Endodermal cell (in vitro differentiated cells): ENCODE measurements at regions not wholly inside any gene's neighbourhood (a gene's known extent, or its start where the extent isn't known, plus 50 kb on each side); places are given as distances from the start of the nearest gene placed in this dataset.

Experiments used
- DNase-seq: peaks from one replicate; pipeline ENCODE4 v3.0.0-alpha.2; 2017
- H3K27ac ChIP-seq: 2 replicates; pipeline ENCODE4 v1.5.1; 2013; ENCODE audit warnings: mild to moderate bottlenecking, low read depth, low read length, moderate library complexity
- H3K27me3 ChIP-seq: 2 replicates; pipeline ENCODE4 v1.6.1; 2013; ENCODE audit warnings: mild to moderate bottlenecking, low read length, moderate library complexity; ENCODE audit not compliant: insufficient read depth, control insufficient read depth, poor library complexity, severe bottlenecking
- H3K36me3 ChIP-seq: 2 replicates; pipeline ENCODE4 v1.7.0; 2013; ENCODE audit warnings: mild to moderate bottlenecking, low read length, moderate library complexity; ENCODE audit not compliant: control insufficient read depth, insufficient read depth
- H3K4me1 ChIP-seq: one replicate; pipeline ENCODE4 v1.7.0; 2013; ENCODE audit warnings: low read length; ENCODE audit not compliant: control insufficient read depth, insufficient read depth
- H3K4me3 ChIP-seq: 2 replicates; pipeline ENCODE4 v1.5.1; 2013; ENCODE audit warnings: mild to moderate bottlenecking, low read length, moderate library complexity
- H3K9ac ChIP-seq: 2 replicates; pipeline ENCODE4 v1.6.1; 2013; ENCODE audit warnings: mild to moderate bottlenecking, low read length, moderate library complexity; ENCODE audit not compliant: poor library complexity, severe bottlenecking; ENCODE audit errors: extremely low read depth
- H3K9me3 ChIP-seq: 2 replicates; pipeline ENCODE4 v1.6.1; 2013; ENCODE audit warnings: mild to moderate bottlenecking, low read length, moderate library complexity; ENCODE audit not compliant: control insufficient read depth
- H3K27ac Mint-ChIP-seq: 2 replicates; pipeline ENCODE4 v1.8.0; 2020; ENCODE audit warnings: mixed read lengths
- H3K27me3 Mint-ChIP-seq: 2 replicates; pipeline ENCODE4 v1.8.0; 2021; ENCODE audit warnings: mild to moderate bottlenecking, mixed read lengths; ENCODE audit not compliant: insufficient read depth
- H3K36me3 Mint-ChIP-seq: 2 replicates; pipeline ENCODE4 v1.8.0; 2020; ENCODE audit warnings: low read depth, mixed read lengths
- H3K4me1 Mint-ChIP-seq: 2 replicates; pipeline ENCODE4 v1.8.0; 2020; ENCODE audit warnings: mixed read lengths
- H3K4me3 Mint-ChIP-seq: 2 replicates; pipeline ENCODE4 v1.8.0; 2020; ENCODE audit warnings: mild to moderate bottlenecking, moderate library complexity, mixed read lengths
- H3K9me3 Mint-ChIP-seq: 2 replicates; pipeline ENCODE4 v1.8.0; 2020; ENCODE audit warnings: mild to moderate bottlenecking, mixed read lengths
- WGBS, 2 experiments: methylation state at CpG; one replicate each; pipeline versions ENCODE4 v1.1.5 to v1.1.7; 2013; ENCODE audit warnings: missing lambda C conversion rate in 2 of 2, mixed read lengths in 1 of 2; ENCODE audit not compliant: insufficient coverage in 1 of 2, insufficient read length in 1 of 2; 5-methylcytosine and 5-hydroxymethylcytosine counted together
- TF ChIP-seq, protein P1 (sequence below): fragments of 200-600 bp; sonication (generic); conservative IDR thresholded peaks from 2 replicates; pipeline ENCODE4 v1.5.0; 2021; ENCODE audit warnings: antibody characterized with exemption, mild to moderate bottlenecking

DNA sequence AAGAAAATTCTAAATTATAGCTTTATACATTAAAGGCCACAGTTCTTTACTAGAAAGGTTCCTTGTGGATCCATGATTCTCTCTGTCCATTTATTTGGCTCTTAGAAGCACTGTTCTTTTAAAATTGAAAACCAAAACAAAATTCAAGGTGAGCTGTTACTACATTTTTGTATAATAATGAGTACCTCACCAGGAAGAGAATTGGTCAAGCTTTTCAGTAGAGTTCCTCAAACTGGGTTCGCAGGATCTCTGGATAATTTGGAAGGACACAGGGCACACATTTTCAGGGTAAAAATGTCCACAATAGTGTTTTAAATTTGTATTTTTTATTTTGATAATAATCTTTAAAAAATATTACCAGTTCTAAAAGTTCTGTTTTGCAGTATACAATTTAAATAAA lies 93.0 kb downstream of the PPP1R3A start:
- H3K27me3 ChIP-seq: no peaks in the 10 kb centered on the region
- H3K4me1 ChIP-seq: no peaks in the 10 kb centered on the region
- TF ChIP-seq, protein P1, sequence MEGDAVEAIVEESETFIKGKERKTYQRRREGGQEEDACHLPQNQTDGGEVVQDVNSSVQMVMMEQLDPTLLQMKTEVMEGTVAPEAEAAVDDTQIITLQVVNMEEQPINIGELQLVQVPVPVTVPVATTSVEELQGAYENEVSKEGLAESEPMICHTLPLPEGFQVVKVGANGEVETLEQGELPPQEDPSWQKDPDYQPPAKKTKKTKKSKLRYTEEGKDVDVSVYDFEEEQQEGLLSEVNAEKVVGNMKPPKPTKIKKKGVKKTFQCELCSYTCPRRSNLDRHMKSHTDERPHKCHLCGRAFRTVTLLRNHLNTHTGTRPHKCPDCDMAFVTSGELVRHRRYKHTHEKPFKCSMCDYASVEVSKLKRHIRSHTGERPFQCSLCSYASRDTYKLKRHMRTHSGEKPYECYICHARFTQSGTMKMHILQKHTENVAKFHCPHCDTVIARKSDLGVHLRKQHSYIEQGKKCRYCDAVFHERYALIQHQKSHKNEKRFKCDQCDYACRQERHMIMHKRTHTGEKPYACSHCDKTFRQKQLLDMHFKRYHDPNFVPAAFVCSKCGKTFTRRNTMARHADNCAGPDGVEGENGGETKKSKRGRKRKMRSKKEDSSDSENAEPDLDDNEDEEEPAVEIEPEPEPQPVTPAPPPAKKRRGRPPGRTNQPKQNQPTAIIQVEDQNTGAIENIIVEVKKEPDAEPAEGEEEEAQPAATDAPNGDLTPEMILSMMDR: no peak
- Mint-ChIP-seq H3K36me3 (no peaks in the 10 kb centered on the region), H3K4me3 (no peak overlapping the region), H3K9me3 (no peaks in the 10 kb centered on the region), H3K27ac (no peak overlapping the region), H3K4me1 (peaks cover 9% of the 10 kb centered on the region), H3K27me3 (no peaks in the 10 kb centered on the region)
- WGBS, 2 experiments: 94% methylated on average over 1 of the region's 1 CpG; no CpG with 5 or more reads in 1 of the 2 experiments
- no peak overlapping the region for H3K27ac ChIP-seq
- no peak overlapping the region for H3K4me3 ChIP-seq
- DNase-seq: no peak
- no peaks in the 10 kb centered on the region for H3K9me3 ChIP-seq
- no peak overlapping the region for H3K9ac ChIP-seq
- no peaks in the 10 kb centered on the region for H3K36me3 ChIP-seq

DNA sequence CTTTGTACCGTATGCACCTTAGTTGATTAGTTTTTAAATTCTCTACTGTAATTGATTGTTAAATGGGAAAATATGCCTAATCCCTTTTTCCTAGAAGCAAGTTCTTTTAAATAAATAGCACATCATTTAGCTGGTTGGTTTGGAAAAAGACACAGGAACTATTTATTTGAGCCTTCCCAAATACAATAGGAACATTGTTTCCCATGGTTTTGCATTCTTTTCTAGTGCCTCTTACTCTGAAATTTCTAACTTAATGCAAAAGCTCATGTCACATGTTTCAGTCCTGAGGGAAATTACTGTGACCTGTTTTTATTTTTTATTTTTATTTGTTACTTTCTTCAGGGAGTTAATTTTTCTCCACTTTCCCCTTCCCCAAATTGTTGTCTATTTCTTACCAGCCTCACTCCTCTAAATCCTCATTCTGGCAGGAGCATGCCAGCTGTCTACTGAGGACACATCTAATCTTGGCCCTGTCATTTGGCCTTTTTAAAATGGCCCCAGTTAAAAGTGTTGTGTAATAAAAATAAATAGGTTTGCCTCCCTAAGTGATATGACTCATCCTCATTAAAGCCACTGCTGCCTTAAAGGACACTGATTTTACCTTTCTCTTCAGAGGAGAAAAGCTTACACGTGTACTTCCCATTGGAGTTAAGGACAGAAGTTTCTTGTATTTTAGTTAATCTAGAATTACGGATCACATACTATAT lies 94.5 kb downstream of the PPP1R3A start:
- no peak overlapping the region for H3K4me3 Mint-ChIP-seq
- H3K36me3 Mint-ChIP-seq: no peaks in the 10 kb centered on the region
- H3K27ac ChIP-seq: no peak overlapping the region
- H3K4me1 ChIP-seq: no peaks in the 10 kb centered on the region
- no peaks in the 10 kb centered on the region for H3K36me3 ChIP-seq
- H3K27me3 ChIP-seq: no peaks in the 10 kb centered on the region
- H3K9me3 Mint-ChIP-seq: no peaks in the 10 kb centered on the region
- DNase-seq: no peak
- no peak overlapping the region for H3K4me3 ChIP-seq
- 86 to 88% methylated on average over 2 to 3 of the region's 3 CpGs for WGBS, 2 experiments
- H3K27me3 Mint-ChIP-seq: no peaks in the 10 kb centered on the region
- TF ChIP-seq, protein P1: no peak
- no peaks in the 10 kb centered on the region for H3K9me3 ChIP-seq
- no peak overlapping the region for H3K9ac ChIP-seq
- no peak overlapping the region for H3K27ac Mint-ChIP-seq
- H3K4me1 Mint-ChIP-seq: peaks cover 9% of the 10 kb centered on the region

DNA sequence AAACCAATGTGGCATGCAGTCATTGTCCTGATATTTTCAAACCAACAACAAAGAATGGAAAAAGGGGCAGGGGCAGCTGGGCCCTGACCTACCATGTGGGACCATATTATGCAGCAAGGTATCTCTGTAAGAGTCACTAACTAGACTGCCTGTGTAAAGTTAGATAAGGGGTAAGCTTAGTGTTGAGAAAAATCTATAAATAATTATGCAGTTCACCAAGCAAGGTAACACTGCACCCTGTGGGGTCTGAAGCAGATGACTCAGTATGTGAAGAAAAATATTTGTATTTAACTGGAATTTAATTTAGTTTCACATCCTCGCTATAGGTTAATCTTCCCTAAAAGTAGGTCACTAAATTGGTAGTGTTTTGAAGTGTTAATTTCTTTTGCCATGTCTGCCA lies 99.3 kb downstream of the PPP1R3A start:
- H3K4me1 ChIP-seq: no peaks in the 10 kb centered on the region
- H3K27ac ChIP-seq: no peak overlapping the region
- no peak overlapping the region for H3K9ac ChIP-seq
- no peaks in the 10 kb centered on the region for H3K27me3 Mint-ChIP-seq
- no peak overlapping the region for H3K4me3 Mint-ChIP-seq
- no peak for DNase-seq
- TF ChIP-seq, protein P1: no peak
- no peaks in the 10 kb centered on the region for H3K9me3 ChIP-seq
- H3K27ac Mint-ChIP-seq: no peak overlapping the region
- no peaks in the 10 kb centered on the region for H3K36me3 ChIP-seq
- peaks cover 3% of the 10 kb centered on the region for H3K4me1 Mint-ChIP-seq
- no peaks in the 10 kb centered on the region for H3K36me3 Mint-ChIP-seq
- no peaks in the 10 kb centered on the region for H3K27me3 ChIP-seq
- 100% methylated on average over 1 of the region's 1 CpG for WGBS, 2 experiments
- H3K9me3 Mint-ChIP-seq: no peaks in the 10 kb centered on the region
- no peak overlapping the region for H3K4me3 ChIP-seq
